Glutamatergic neuron (in vitro differentiated cells): ENCODE measurements at regions not wholly inside any gene's neighbourhood (a gene's known extent, or its start where the extent isn't known, plus 50 kb on each side); places are given as distances from the start of the nearest gene placed in this dataset.

Source experiments
- DNase-seq: peaks from one replicate; pipeline ENCODE4 v3.0.0; 2022
- H3K27ac Mint-ChIP-seq: one replicate; pipeline ENCODE4 v1.8.0; 2020; ENCODE audit warnings: mild to moderate bottlenecking, mixed read lengths, inconsistent platforms; ENCODE audit not compliant: unreplicated experiment
- H3K27me3 Mint-ChIP-seq: one replicate; pipeline ENCODE4 v1.8.0; 2020; ENCODE audit warnings: mild to moderate bottlenecking, moderate library complexity, mixed read lengths, inconsistent platforms; ENCODE audit not compliant: unreplicated experiment
- H3K36me3 Mint-ChIP-seq: one replicate; pipeline ENCODE4 v1.8.0; 2020; ENCODE audit warnings: mild to moderate bottlenecking, mixed read lengths, inconsistent platforms; ENCODE audit not compliant: unreplicated experiment
- H3K4me1 Mint-ChIP-seq: one replicate; pipeline ENCODE4 v1.8.0; 2020; ENCODE audit warnings: mild to moderate bottlenecking, low read depth, mixed read lengths, inconsistent platforms; ENCODE audit not compliant: unreplicated experiment
- H3K4me3 Mint-ChIP-seq: one replicate; pipeline ENCODE4 v1.8.0; 2020; ENCODE audit warnings: mild to moderate bottlenecking, mixed read lengths, inconsistent platforms; ENCODE audit not compliant: unreplicated experiment
- H3K9me3 Mint-ChIP-seq: one replicate; pipeline ENCODE4 v1.8.0; 2020; ENCODE audit warnings: mild to moderate bottlenecking, moderate library complexity, mixed read lengths, inconsistent platforms; ENCODE audit not compliant: unreplicated experiment
- TF ChIP-seq, protein P1 (sequence below): fragments of 200-600 bp; sonication (generic); IDR thresholded peaks from one replicate; pipeline ENCODE4 v1.5.0; 2021; ENCODE audit not compliant: partially characterized antibody, unreplicated experiment

DNA sequence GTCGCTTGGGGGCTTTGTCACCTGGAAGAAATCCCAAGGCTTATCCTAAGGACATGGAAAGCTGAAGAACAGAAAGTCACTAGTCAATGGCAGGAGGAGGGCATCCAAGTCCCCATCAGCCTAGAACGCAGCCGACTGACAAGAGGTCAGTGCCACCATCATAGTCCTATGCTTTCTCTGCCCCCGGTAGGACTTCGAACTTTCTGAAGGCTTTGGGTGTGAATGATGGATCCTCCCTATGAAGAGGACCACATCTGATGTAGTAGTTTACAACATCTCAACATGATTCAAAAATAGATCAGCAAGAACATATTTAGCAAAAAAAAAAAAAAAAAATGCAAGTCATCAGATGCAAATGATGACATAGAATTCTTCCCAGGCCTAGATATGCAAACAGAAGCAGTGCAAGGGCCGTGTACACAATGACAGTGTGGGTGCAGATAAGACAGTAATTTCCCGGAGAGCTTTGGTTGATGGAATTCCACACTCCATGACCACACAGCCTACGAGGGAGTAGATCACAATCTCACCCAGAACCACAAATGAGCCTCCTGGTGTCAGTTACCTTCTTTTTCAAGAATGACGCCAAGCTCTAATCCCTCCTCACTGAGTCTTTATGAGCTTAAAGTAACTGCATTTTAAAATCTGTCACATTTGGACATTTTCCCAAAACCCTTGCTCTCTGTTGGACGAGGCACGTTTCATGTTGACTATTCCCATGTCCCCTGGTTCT lies 88.2 kb downstream of the PSMG1 start:
- DNase-seq: no peak
- H3K36me3 Mint-ChIP-seq: no peaks in the 10 kb centered on the region
- TF ChIP-seq, protein P1, sequence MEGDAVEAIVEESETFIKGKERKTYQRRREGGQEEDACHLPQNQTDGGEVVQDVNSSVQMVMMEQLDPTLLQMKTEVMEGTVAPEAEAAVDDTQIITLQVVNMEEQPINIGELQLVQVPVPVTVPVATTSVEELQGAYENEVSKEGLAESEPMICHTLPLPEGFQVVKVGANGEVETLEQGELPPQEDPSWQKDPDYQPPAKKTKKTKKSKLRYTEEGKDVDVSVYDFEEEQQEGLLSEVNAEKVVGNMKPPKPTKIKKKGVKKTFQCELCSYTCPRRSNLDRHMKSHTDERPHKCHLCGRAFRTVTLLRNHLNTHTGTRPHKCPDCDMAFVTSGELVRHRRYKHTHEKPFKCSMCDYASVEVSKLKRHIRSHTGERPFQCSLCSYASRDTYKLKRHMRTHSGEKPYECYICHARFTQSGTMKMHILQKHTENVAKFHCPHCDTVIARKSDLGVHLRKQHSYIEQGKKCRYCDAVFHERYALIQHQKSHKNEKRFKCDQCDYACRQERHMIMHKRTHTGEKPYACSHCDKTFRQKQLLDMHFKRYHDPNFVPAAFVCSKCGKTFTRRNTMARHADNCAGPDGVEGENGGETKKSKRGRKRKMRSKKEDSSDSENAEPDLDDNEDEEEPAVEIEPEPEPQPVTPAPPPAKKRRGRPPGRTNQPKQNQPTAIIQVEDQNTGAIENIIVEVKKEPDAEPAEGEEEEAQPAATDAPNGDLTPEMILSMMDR: no peak
- peaks cover 5% of the 10 kb centered on the region for H3K9me3 Mint-ChIP-seq
- H3K4me3 Mint-ChIP-seq: no peak overlapping the region
- H3K27me3 Mint-ChIP-seq: peaks cover 4% of the 10 kb centered on the region
- H3K27ac Mint-ChIP-seq: no peak overlapping the region
- peaks cover 13% of the 10 kb centered on the region for H3K4me1 Mint-ChIP-seq

DNA sequence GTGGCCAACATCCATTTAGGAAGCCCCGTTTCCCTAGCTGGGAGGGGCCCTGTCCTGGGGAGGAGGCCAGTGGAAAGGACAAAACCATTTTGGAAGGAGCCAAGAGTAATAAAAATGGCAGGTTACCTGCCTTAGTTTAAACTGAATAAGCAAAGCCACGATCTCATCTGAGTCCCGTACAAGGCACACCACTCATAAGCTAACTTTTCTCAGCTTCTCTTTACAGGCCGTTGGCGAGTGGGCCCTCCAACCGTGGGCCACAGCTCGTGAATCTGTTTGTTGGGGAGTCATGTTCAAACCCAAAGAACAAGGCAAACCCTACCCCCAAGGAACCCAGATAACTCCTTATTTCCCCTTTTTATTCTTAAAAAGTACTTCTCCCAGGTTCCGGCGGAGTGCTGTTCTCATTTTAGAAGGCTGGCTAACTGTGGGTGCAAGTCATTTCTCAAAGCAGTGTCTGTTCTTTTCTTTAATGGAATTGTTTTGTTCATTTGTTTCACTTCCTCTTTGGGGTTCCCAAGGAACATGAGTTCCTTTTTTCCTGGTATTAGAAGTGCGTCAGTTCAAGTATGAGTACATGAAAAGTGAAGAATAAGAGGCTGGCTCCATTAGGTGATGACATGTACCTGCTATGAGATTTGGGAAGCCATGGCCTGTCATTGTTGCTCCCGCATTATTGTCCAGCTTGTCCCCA lies 89.0 kb downstream of the PSMG1 start:
- Mint-ChIP-seq H3K27ac (no peak overlapping the region), H3K27me3 (peaks cover 4% of the 10 kb centered on the region), H3K4me3 (no peak overlapping the region), H3K36me3 (no peaks in the 10 kb centered on the region), H3K9me3 (peaks cover 3% of the 10 kb centered on the region), H3K4me1 (peaks cover 13% of the 10 kb centered on the region)
- no peak for DNase-seq
- TF ChIP-seq, protein P1: no peak

DNA sequence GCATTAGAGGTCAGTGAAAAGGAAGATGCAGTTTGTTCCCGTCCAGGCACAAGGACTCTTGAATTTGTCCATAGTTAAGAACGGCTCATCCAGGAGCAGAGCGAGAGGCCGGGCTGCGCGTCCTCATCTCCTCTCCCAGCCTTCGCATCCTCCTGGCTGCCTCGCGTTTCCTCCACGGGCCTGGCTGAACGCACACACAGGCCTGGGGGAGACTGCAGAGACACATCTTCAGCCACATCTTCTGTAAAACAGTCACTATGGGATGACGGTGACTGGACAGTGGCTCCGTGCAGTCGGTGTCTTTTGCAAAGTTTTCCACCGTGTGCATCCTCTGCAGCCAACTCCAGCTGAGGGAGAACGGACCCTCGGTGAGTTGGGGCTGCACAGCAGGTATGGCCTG lies 89.7 kb downstream of the PSMG1 start:
- H3K4me3 Mint-ChIP-seq: no peak overlapping the region
- no peak for DNase-seq
- TF ChIP-seq, protein P1: no peak
- H3K9me3 Mint-ChIP-seq: peaks cover 3% of the 10 kb centered on the region
- H3K36me3 Mint-ChIP-seq: peaks cover 5% of the 10 kb centered on the region
- peaks cover 4% of the 10 kb centered on the region for H3K27me3 Mint-ChIP-seq
- H3K4me1 Mint-ChIP-seq: peaks cover 9% of the 10 kb centered on the region
- H3K27ac Mint-ChIP-seq: no peak overlapping the region

DNA sequence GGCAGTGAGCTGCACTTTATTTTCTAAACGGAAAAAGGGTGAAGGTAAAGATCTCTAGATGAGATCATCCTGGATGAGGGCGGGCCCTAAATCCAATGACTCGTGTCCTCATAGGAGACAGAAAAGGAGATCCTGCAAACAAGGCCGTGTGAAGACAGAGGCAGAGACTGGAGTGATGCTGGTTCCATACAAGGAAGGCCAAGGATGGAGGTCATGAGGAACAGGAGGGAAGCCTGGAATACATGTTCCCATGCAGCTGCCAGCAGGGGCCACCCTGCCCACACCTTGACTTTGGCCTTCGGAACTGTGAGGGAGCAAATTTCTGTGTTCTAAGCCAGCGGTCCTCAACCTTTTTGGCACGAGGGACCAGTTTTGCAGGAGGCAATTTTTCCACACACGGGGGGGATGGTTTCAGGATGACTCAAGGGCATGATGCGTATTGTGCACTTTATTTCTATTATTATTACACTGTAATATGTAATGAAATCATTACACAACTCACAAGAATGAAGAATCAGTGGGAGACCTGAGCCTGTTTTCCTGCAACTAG lies 94.3 kb downstream of the PSMG1 start:
- no peak overlapping the region for H3K27ac Mint-ChIP-seq
- H3K4me3 Mint-ChIP-seq: no peak overlapping the region
- TF ChIP-seq, protein P1: no peak

DNA sequence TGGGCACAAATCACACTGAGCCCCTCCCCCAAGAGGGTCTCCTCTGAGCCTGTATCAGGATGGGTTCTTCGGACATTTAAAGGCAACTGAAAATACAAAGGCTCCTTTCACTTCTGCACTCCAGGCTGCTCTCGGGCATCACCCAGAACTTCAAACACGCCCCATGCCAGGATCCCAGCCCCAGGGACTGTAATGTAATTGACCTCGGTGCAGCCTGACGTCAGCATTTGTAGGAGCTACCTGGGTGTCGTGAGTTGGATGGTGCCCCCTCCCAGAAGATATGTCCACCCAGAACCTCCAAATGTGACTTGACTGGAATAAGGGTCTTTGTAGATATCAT lies 95.2 kb downstream of the PSMG1 start:
- TF ChIP-seq, protein P1: no peak
- peaks cover 2% of the 10 kb centered on the region for H3K9me3 Mint-ChIP-seq
- no peak overlapping the region for H3K4me3 Mint-ChIP-seq
- no peaks in the 10 kb centered on the region for H3K4me1 Mint-ChIP-seq
- peaks cover 6% of the 10 kb centered on the region for H3K36me3 Mint-ChIP-seq
- H3K27ac Mint-ChIP-seq: no peak overlapping the region
- DNase-seq: no peak
- peaks cover 9% of the 10 kb centered on the region for H3K27me3 Mint-ChIP-seq

More for the DNA sequence above, 94.3 kb downstream of the PSMG1 start:
- Mint-ChIP-seq H3K4me1 (no peaks in the 10 kb centered on the region), H3K9me3 (peaks cover 2% of the 10 kb centered on the region), H3K27me3 (peaks cover 9% of the 10 kb centered on the region), H3K36me3 (peaks cover 6% of the 10 kb centered on the region)
- DNase-seq: no peak
